HG02678 (cell line): ENCODE measurements at regions not wholly inside any gene's neighbourhood (a gene's known extent, or its start where the extent isn't known, plus 50 kb on each side); places are given as distances from the start of the nearest gene placed in this dataset.

Experiments used
- ATAC-seq: cut with Tn5 transposase; IDR thresholded peaks from one replicate; pipeline ENCODE4 v1.9.1; 2021; ENCODE audit warnings: mild to moderate bottlenecking, moderate library complexity; ENCODE audit not compliant: unreplicated experiment

DNA sequence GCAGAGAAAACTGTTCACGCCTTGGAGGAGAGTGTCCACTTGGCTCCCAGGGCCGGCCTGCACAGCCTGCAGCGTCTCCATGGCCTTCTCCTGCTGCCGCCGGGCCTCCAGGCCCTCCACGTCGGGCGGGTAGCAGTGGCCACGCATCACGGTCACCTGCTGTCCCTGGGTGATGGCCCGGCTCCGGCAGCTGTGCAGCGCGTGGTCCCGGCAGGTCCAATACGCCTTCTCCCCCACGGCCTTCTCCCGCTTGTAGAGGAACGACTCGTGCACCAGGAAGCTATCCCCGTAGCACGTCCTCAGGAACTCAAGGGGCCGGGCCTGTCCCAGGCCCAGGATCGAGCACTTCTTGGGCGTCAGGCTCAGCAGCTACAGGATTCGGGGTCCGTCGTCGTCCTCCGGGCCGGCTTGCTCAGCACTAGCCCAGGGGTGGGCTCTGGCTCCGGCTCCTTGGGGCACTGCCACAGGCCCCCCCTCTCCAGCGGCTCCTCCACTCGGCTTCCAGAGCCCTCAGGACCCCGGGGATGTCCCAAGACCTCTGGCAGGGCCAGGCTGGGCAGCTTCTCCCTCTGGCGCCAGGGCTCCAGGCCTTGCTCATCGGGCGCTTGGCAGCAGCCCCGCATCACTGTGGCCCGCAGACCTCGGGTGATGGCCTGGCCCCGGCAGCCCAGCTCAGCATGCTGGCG lies 83.6 kb upstream of the FXR1 start:
- ATAC-seq: no peak

DNA sequence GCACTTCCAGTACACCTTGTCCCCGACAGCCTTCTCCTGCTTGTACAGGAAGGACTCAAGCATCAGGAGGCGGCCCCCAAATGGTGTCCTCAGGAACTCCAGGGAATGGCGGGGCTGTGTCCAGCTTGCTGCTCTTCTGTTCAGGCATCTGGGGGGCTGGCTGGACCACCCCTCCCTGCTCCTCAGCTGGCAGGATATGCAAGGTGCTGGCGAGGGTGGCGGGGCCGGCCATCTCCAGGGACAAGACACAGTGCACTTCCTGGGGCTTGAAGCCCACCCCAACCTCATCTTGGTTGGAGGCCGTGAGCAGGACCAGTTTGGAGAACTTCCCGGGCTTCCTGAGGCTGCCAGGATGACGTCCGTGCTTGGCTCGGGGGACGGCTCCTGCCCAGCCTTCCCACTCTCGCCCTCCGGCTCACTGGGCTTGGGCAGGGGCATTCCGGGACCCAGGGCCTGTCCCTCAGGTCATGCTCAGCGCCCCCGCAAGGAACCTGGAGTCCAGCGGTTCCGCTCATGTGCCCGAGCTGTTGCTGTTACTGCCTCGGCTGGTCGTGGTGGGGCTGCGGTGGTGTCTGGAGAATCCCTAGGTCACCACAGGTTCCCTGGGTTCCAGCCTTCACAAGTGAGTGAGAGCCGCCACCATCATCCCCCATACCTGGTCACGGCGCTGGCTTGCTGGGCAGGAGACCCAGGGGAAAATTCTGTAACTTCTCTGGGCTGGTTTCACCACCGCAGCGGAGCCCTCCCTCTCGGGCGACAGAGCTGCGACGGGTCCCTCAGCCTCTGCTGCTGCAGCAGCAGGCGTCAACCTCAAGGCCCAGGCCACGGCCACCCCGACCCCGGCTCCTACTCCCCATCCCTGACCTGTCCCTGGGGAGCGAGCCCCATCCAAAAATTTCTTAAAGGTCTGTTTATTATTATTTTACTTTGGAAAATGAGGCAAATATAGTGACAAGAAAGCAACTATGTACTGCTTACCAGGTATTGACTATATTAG lies 82.8 kb upstream of the FXR1 start:
- ATAC-seq: no peak

DNA sequence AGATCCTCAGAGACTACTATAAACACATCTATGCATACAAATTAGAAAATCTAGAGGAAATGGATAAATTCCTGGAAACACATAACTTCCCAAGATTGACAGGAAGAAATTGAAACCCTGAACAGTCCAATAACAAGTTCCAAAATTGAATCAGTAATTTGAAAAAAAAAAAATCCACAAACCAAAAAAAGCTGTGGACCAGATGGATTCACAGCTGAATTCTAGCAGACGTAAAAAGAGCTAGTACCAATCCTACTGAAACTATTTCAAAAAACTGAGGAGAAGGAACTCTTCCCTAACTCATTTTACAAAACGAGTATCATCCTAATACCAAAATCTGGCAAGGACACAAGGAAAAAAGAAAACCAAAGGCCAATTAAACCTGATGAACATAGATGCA lies 77.0 kb upstream of the FXR1 start:
- no peak for ATAC-seq

DNA sequence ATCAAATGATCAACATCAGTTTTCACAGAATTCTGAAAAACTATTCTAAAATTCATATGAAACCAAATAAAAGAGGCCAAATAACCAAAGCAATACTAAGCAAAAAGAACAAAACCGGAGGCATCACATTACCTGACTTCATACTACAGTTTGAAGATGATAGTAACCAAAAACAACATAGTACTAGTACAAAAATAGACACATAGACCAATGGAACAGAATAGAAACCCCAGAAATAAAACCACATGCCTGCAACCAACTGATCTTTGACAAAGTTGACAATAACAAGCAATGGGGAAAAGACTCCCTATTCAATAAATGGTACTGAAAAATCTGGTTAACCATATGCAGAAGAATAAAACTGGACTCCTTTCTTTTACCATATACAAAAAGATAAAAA lies 75.7 kb upstream of the FXR1 start:
- ATAC-seq: no peak

DNA sequence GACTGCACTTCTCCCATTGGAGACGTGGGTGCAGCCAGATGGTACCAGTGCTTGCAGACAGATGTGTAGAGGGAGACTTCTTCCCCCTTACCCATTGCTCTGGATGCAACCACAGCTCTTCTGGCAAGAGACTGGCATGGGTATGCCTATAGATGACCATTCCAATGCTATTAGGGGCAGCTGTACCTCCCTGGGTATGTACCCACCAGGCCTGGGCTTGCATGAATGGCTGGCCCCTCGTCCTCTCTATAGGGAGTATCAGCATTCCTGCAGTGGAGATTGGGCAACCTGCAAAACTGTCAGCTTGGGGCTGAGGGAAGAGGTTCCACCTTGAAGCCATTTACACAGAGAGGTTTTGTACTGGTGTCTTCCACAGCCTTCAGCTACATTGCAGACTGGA lies 57.6 kb upstream of the FXR1 start:
- ATAC-seq: no peak

DNA sequence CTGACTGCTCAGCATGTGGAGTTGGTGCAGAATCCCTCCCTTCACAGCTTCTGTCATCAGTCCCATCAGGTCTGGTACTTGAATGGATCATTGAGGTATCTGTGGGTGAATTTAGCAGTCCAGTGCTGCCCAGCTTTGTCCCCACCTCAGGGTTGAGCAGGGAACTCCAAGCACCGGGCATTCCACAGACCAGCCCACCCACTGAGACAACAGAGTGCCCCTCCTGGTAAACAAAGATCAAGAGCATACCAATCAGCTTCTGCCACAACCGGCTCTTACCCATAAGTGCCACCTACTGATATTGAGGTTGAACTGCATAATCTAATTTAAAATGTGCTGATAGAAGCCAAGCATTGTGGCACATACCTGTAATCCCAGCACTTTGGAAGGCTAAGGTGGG lies 57.1 kb upstream of the FXR1 start:
- no peak for ATAC-seq

DNA sequence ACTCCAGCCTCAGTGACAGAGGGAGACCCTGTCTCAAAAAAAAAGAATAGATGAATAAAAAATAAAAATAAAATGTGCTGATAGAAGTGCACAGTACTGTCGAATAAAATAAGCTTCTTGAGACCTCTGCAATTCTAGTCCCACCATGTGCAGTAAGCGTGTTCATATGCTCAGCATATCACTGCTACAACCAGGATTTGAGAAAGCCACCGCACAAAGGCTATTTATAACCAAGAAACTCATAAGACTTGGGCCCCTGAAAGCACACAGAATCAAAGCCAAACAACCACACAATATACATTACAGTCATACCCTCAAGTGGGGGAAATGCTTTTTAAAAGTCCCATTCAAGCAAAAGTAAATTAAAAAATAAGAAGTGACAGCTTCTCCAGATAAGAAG lies 56.5 kb upstream of the FXR1 start:
- no peak for ATAC-seq

DNA sequence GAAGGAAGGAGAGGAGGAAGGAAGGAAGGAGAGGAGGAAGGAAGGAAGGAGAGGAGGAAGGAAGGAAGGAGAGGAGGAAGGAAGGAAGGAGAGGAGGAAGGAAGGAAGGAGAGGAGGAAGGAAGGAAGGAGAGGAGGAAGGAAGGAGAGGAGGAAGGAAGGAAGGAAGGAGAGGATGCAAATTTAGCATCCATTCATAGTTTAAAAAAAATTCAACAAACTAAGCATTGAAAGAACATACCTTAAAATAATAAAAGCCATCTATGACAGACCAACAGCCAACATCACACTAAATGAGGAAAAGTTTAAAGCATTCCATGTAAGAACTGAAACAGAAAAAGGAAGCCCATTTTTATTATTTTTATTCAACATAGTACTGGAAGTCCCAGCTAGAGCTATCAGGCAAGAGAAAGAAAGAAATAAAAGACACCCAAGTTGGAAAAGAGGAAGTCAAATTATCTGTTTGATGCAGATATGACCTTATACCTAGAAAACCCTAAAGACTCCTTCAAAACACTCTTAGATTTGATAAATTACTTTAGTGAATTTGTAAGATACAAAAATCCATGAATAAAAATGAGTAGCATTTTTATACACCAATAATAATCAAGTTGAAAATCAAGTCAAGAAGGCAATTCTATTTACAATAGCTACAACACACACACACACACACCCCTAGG lies 52.2 kb upstream of the FXR1 start:
- ATAC-seq: no peak
